ENCODE measurements at regions not wholly inside any gene's neighbourhood (a gene's known extent, or its start where the extent isn't known, plus 50 kb on each side); places are given as distances from the start of the nearest gene placed in this dataset.

DNA sequence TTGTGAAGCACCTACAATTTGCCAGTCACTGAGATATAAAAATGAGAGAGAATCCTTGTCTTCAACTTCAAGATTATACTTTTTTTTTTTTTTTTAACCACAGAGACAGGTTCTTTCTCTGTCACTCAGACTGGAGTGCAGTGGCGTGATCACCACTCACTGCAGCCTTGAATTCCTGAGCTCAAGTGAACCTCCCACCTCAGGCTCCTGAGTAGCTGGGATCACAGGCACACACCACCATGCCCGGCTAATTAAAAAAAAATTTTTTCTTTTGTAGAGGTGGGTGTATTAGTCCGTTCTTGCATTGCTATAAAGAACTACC is 51.6 kb upstream of the PMEPA1 start:
- in situ Hi-C loops (cut with MboI) (no loop called here), intact Hi-C loops (cut with micrococcal nuclease; ENCODE audit: unreplicated experiment) (no loop called here)
- Histone ChIP-seq H3K4me2 (ENCODE audit: control insufficient read depth, insufficient read depth) (no peak overlapping the region), H3K9ac (ENCODE audit: control insufficient read depth, insufficient read depth, low read length) (no peak overlapping the region), H4K20me1 (ENCODE audit: control insufficient read depth, insufficient read depth) (no peaks in the 10 kb centered on the region), H3K4me1 (ENCODE audit: control insufficient read depth, insufficient read depth, low read length) (no peaks in the 10 kb centered on the region), H2AFZ (ENCODE audit: control insufficient read depth, low read depth, low read length) (no peak overlapping the region), H3K9me3 (replicated peaks; ENCODE audit: control insufficient read depth, insufficient read depth, low read length) (no peaks in the 10 kb centered on the region; the same call in 1 of the 3 replicates), H3K27me3 (replicated peaks in 1 of 2; ENCODE audit: control insufficient read depth in 2 of 2, insufficient read depth in 2 of 2, low read length in 1 of 2) (peaks cover 0 to 2% of the 10 kb centered on the region in 2 experiments; a peak in 1 of 4 replicates), H3K4me3 (no peak overlapping the region), H3K79me2 (ENCODE audit: control insufficient read depth, insufficient read depth, low read length) (no peaks in the 10 kb centered on the region), H3K36me3 (ENCODE audit: control insufficient read depth in 2 of 2, insufficient read depth in 2 of 2, low read length in 1 of 2) (no peaks in the 10 kb centered on the region), H3K27ac (ENCODE audit: control insufficient read depth, insufficient read depth) (no peak overlapping the region)
- DNase-seq (ENCODE audit: low read depth, low spot score): no peak
- ChIA-PET POLR2A (interaction anchor here (0.7 kb wide), 1 partner anchor 1146 kb away, joined by 3 read pairs; no protein-coding TSS in a partner anchor), RAD21 (ENCODE audit: unreplicated experiment) (no interaction called here), CTCF (no interaction called here), SMC1A (ENCODE audit: uncharacterized antibody, unreplicated experiment) (no interaction called here)
- no peak for ATAC-seq
- FAIRE-seq: no peak
- WGBS (ENCODE audit: insufficient coverage, insufficient replicate concordance, low lambda C conversion rate, missing lambda C conversion rate): 29% methylated on average over 3 of the region's 3 CpGs
- BruUV-seq (replicated peaks): no TSS peak
- TF ChIP-seq RCOR1 (conservative IDR thresholded peaks at IDR 0.05; ENCODE audit: low read depth, low read length) (no peak), POLR2A (IDR thresholded peaks at IDR 0.05; ENCODE audit: low read depth, low read length) (no peak), ZNF24 (IDR thresholded peaks at IDR 0.05) (no peak), POLR2AphosphoS5 (IDR thresholded peaks at IDR 0.05; ENCODE audit: low read length) (no peak), EED (IDR thresholded peaks at IDR 0.05; ENCODE audit: low read depth) (no peak), YBX1 (IDR thresholded peaks at IDR 0.05) (no peak), HDAC2 (IDR thresholded peaks at IDR 0.05) (no peak), SREBF2 (IDR thresholded peaks at IDR 0.05; ENCODE audit: low read length) (no peak), ZNF274 (IDR thresholded peaks at IDR 0.05; ENCODE audit: insufficient read depth, insufficient read length) (no peak), NR2C2 (IDR thresholded peaks at IDR 0.05; ENCODE audit: borderline replicate concordance, control insufficient read depth, insufficient read length, low read depth) (no peak), RB1 (IDR thresholded peaks at IDR 0.05; ENCODE audit: borderline replicate concordance) (no peak), MEF2B (IDR thresholded peaks at IDR 0.05; ENCODE audit: partially characterized antibody, poor library complexity, severe bottlenecking) (no peak), SUZ12 (IDR thresholded peaks at IDR 0.05; ENCODE audit: unreplicated experiment) (no peak)
- TF ChIP-seq, protein P1, sequence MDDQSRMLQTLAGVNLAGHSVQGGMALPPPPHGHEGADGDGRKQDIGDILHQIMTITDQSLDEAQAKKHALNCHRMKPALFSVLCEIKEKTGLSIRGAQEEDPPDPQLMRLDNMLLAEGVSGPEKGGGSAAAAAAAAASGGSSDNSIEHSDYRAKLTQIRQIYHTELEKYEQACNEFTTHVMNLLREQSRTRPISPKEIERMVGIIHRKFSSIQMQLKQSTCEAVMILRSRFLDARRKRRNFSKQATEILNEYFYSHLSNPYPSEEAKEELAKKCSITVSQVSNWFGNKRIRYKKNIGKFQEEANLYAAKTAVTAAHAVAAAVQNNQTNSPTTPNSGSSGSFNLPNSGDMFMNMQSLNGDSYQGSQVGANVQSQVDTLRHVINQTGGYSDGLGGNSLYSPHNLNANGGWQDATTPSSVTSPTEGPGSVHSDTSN (IDR thresholded peaks at IDR 0.05; ENCODE audit: insufficient replicate concordance, low read depth, low read length): no peak
- TF ChIP-seq, protein P2, sequence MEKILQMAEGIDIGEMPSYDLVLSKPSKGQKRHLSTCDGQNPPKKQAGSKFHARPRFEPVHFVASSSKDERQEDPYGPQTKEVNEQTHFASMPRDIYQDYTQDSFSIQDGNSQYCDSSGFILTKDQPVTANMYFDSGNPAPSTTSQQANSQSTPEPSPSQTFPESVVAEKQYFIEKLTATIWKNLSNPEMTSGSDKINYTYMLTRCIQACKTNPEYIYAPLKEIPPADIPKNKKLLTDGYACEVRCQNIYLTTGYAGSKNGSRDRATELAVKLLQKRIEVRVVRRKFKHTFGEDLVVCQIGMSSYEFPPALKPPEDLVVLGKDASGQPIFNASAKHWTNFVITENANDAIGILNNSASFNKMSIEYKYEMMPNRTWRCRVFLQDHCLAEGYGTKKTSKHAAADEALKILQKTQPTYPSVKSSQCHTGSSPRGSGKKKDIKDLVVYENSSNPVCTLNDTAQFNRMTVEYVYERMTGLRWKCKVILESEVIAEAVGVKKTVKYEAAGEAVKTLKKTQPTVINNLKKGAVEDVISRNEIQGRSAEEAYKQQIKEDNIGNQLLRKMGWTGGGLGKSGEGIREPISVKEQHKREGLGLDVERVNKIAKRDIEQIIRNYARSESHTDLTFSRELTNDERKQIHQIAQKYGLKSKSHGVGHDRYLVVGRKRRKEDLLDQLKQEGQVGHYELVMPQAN (conservative IDR thresholded peaks at IDR 0.05): no peak
- TF ChIP-seq, protein P3, sequence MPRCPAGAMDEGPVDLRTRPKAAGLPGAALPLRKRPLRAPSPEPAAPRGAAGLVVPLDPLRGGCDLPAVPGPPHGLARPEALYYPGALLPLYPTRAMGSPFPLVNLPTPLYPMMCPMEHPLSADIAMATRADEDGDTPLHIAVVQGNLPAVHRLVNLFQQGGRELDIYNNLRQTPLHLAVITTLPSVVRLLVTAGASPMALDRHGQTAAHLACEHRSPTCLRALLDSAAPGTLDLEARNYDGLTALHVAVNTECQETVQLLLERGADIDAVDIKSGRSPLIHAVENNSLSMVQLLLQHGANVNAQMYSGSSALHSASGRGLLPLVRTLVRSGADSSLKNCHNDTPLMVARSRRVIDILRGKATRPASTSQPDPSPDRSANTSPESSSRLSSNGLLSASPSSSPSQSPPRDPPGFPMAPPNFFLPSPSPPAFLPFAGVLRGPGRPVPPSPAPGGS (IDR thresholded peaks at IDR 0.05; ENCODE audit: borderline replicate concordance, insufficient read depth, low read depth, low read length, poor library complexity, severe bottlenecking): no peak
- TF ChIP-seq, protein P4, sequence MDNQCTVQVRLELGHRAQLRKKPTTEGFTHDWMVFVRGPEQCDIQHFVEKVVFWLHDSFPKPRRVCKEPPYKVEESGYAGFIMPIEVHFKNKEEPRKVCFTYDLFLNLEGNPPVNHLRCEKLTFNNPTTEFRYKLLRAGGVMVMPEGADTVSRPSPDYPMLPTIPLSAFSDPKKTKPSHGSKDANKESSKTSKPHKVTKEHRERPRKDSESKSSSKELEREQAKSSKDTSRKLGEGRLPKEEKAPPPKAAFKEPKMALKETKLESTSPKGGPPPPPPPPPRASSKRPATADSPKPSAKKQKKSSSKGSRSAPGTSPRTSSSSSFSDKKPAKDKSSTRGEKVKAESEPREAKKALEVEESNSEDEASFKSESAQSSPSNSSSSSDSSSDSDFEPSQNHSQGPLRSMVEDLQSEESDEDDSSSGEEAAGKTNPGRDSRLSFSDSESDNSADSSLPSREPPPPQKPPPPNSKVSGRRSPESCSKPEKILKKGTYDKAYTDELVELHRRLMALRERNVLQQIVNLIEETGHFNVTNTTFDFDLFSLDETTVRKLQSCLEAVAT (IDR thresholded peaks at IDR 0.05): no peak
- TF ChIP-seq, protein P5, sequence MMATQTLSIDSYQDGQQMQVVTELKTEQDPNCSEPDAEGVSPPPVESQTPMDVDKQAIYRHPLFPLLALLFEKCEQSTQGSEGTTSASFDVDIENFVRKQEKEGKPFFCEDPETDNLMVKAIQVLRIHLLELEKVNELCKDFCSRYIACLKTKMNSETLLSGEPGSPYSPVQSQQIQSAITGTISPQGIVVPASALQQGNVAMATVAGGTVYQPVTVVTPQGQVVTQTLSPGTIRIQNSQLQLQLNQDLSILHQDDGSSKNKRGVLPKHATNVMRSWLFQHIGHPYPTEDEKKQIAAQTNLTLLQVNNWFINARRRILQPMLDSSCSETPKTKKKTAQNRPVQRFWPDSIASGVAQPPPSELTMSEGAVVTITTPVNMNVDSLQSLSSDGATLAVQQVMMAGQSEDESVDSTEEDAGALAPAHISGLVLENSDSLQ (IDR thresholded peaks at IDR 0.05): no peak

All from GM12878 (cell line).